Astrocyte (in vitro differentiated cells and primary cell): ENCODE measurements at regions not wholly inside any gene's neighbourhood (a gene's known extent, or its start where the extent isn't known, plus 50 kb on each side); places are given as distances from the start of the nearest gene placed in this dataset.

Source experiments
- CTCF ChIP-seq: IDR thresholded peaks from 2 replicates; pipeline ENCODE4 v1.5.1; 2011; ENCODE audit warnings: low read depth, mild to moderate bottlenecking, inconsistent platforms, low read length, moderate library complexity; ENCODE audit not compliant: insufficient read depth
- EZH2 ChIP-seq: IDR thresholded peaks from 2 replicates; pipeline ENCODE4 v1.6.1; 2012; ENCODE audit warnings: mild to moderate bottlenecking, low read length, inconsistent platforms; ENCODE audit not compliant: insufficient read depth

GRCh38 chr2:16473575-16473974 lies 192.1 kb downstream of the CYRIA start:
- no peak for TF ChIP-seq CTCF
- TF ChIP-seq EZH2 = no peak
